CD14-positive monocyte (primary cell): ENCODE measurements at regions not wholly inside any gene's neighbourhood (a gene's known extent, or its start where the extent isn't known, plus 50 kb on each side); places are given as distances from the start of the nearest gene placed in this dataset.

ENCODE experiments used
- DNase-seq, 3 donors: peaks; one replicate each; pipeline ENCODE4 v3.0.0-alpha.2; 2011 to 2022
- H2AFZ ChIP-seq: 2 replicates; pipeline ENCODE4 v1.6.0; 2012; ENCODE audit warnings: mild to moderate bottlenecking, low read depth, low read length, inconsistent platforms; ENCODE audit not compliant: insufficient read depth, poor library complexity, severe bottlenecking
- H3K27ac ChIP-seq, 2 donors: 1 replicate in 1 of 2; 2 replicates in 1 of 2; pipeline ENCODE4 v1.5.1; 2012 to 2013; ENCODE audit warnings: low read length in 2 of 2, control low read depth in 1 of 2, inconsistent platforms in 1 of 2, low read depth in 1 of 2, mild to moderate bottlenecking in 1 of 2
- H3K27me3 ChIP-seq, 2 donors: one replicate each; pipeline versions ENCODE4 v1.6.0 to v1.6.1; 2011 to 2013; ENCODE audit warnings: low read length in 2 of 2; ENCODE audit not compliant: control insufficient read depth in 2 of 2, insufficient read depth in 2 of 2
- H3K36me3 ChIP-seq, 2 donors: replicated peaks in 1 of 2; 1 replicate in 1 of 2; 2 replicates in 1 of 2; pipeline versions ENCODE4 v1.5.1 to v1.6.1; 2012 to 2013; ENCODE audit warnings: low read length in 2 of 2, control low read depth in 1 of 2, inconsistent platforms in 1 of 2, mild to moderate bottlenecking in 1 of 2; ENCODE audit not compliant: insufficient read depth in 2 of 2, control insufficient read depth in 1 of 2
- H3K4me1 ChIP-seq, 2 donors: 1 replicate in 1 of 2; 2 replicates in 1 of 2; pipeline versions ENCODE4 v1.5.1 to v1.6.1; 2012 to 2013; ENCODE audit warnings: low read length in 2 of 2, control low read depth in 1 of 2, inconsistent platforms in 1 of 2, mild to moderate bottlenecking in 1 of 2, moderate library complexity in 1 of 2; ENCODE audit not compliant: insufficient read depth in 2 of 2, control insufficient read depth in 1 of 2
- H3K4me2 ChIP-seq: replicated peaks from 2 replicates; pipeline ENCODE3; 2012; ENCODE audit warnings: low read length, moderate library complexity, mild to moderate bottlenecking; ENCODE audit not compliant: poor library complexity, severe bottlenecking; ENCODE audit errors: extremely low read depth
- H3K4me3 ChIP-seq, 3 experiments: fragments of 200-600 bp in 1 of 3; sonication (generic) in 1 of 3; replicated peaks in 1 of 3; 1 replicate in 2 of 3; 2 replicates in 1 of 3; pipeline ENCODE4 v1.5.1; 2011 to 2013; ENCODE audit warnings: low read length in 3 of 3, mild to moderate bottlenecking in 3 of 3, control low read depth in 2 of 3, low read depth in 2 of 3, inconsistent platforms in 1 of 3, moderate library complexity in 1 of 3
- H3K79me2 ChIP-seq: 2 replicates; pipeline ENCODE4 v1.6.0; 2012; ENCODE audit warnings: mild to moderate bottlenecking, control low read depth, inconsistent platforms, low read length, moderate library complexity; ENCODE audit not compliant: insufficient read depth
- H3K9ac ChIP-seq: 2 replicates; pipeline ENCODE4 v1.6.0; 2017; ENCODE audit warnings: low read length, mild to moderate bottlenecking; ENCODE audit not compliant: insufficient read depth, poor library complexity, severe bottlenecking
- H3K9me3 ChIP-seq, 2 donors: replicated peaks in 1 of 2; 1 replicate in 1 of 2; 2 replicates in 1 of 2; pipeline versions ENCODE4 v1.5.1 to v1.6.1; 2012 to 2013; ENCODE audit warnings: low read length in 2 of 2, control low read depth in 1 of 2; ENCODE audit not compliant: control insufficient read depth in 1 of 2, insufficient read depth in 1 of 2
- H4K20me1 ChIP-seq: 2 replicates; pipeline ENCODE4 v1.6.0; 2012; ENCODE audit warnings: mild to moderate bottlenecking, low read length, control low read depth, moderate library complexity; ENCODE audit not compliant: insufficient read depth
- H3K27ac Mint-ChIP-seq, 7 donors: one replicate each; pipeline ENCODE4 v1.8.0; 2020; ENCODE audit warnings: mild to moderate bottlenecking in 7 of 7, mixed read lengths in 7 of 7, moderate library complexity in 6 of 7, inconsistent platforms in 2 of 7
- H3K27me3 Mint-ChIP-seq, 3 donors: one replicate each; pipeline ENCODE4 v1.8.0; 2021 to 2022; ENCODE audit warnings: low read depth in 3 of 3, mild to moderate bottlenecking in 3 of 3, mixed read lengths in 3 of 3, moderate library complexity in 3 of 3, inconsistent platforms in 1 of 3
- H3K36me3 Mint-ChIP-seq, 2 donors: one replicate each; pipeline ENCODE4 v1.8.0; 2020; ENCODE audit warnings: mixed read lengths in 2 of 2, inconsistent platforms in 1 of 2, mild to moderate bottlenecking in 1 of 2
- H3K4me1 Mint-ChIP-seq: one replicate; pipeline ENCODE4 v1.8.0; 2020; ENCODE audit warnings: mild to moderate bottlenecking, mixed read lengths
- H3K4me3 Mint-ChIP-seq, 2 donors: one replicate each; pipeline ENCODE4 v1.8.0; 2020; ENCODE audit warnings: mild to moderate bottlenecking in 2 of 2, mixed read lengths in 2 of 2, moderate library complexity in 1 of 2
- H3K9me3 Mint-ChIP-seq, 7 donors: one replicate each; pipeline ENCODE4 v1.8.0; 2020 to 2022; ENCODE audit warnings: mixed read lengths in 7 of 7, mild to moderate bottlenecking in 6 of 7, moderate library complexity in 6 of 7, inconsistent platforms in 2 of 7
- CTCF ChIP-seq: fragments of 200-600 bp; IDR thresholded peaks from one replicate; pipeline ENCODE4 v1.8.0; 2022; ENCODE audit warnings: antibody characterized with exemption, mild to moderate bottlenecking
- WGBS: methylation state at CpG from one replicate; pipeline ENCODE4 v1.1.5; 2013; ENCODE audit warnings: missing lambda C conversion rate; ENCODE audit not compliant: insufficient coverage; 5-methylcytosine and 5-hydroxymethylcytosine counted together
- intact Hi-C, 2 donors: fragments of 100-400 bp; cut with micrococcal nuclease; formaldehyde crosslinking; loops; one replicate each; pipeline versions ENCODE4 v1.15.0 to v1.15.1; 2023

- no peak overlapping the region for H3K4me2 ChIP-seq
- no peak overlapping the region for H2AFZ ChIP-seq
- H3K27ac Mint-ChIP-seq = no peak overlapping the region
- no peak for DNase-seq
- no peak overlapping the region for H3K4me3 Mint-ChIP-seq
- H3K36me3 ChIP-seq = no peaks in the 10 kb centered on the region
- 100% methylated on average over 2 of the region's 5 CpGs for WGBS
- H3K27me3 ChIP-seq = no peaks in the 10 kb centered on the region
- peaks cover 1 to 12% (median 3%) of the 10 kb centered on the region in 7 donors for H3K9me3 Mint-ChIP-seq
- intact Hi-C loops = no loop called here
- no peak overlapping the region for H3K27ac ChIP-seq
- no peaks in the 10 kb centered on the region for H3K4me1 ChIP-seq
- H3K9ac ChIP-seq = no peak overlapping the region
- no peaks in the 10 kb centered on the region for H3K79me2 ChIP-seq
- no peak overlapping the region for H3K4me3 ChIP-seq
- no peaks in the 10 kb centered on the region for H3K36me3 Mint-ChIP-seq
- no peaks in the 10 kb centered on the region for H3K4me1 Mint-ChIP-seq
- peaks cover 0 to 1% (median 0%) of the 10 kb centered on the region in 3 donors for H3K27me3 Mint-ChIP-seq
- no peaks in the 10 kb centered on the region for H4K20me1 ChIP-seq
- no peak for TF ChIP-seq CTCF
- peaks cover 3% of the 10 kb centered on the region in 2 donors for H3K9me3 ChIP-seq
These were observed 1911.8 kb downstream of the MRPL39 start for GRCh38 chr21:23695443-23695842.

GRCh38 chr21:23694390-23694789 lies 1912.9 kb downstream of the MRPL39 start:
- no peak for TF ChIP-seq CTCF
- H3K36me3 ChIP-seq = no peaks in the 10 kb centered on the region
- H3K9ac ChIP-seq = no peak overlapping the region
- H3K9me3 ChIP-seq = no peaks in the 10 kb centered on the region
- no peaks in the 10 kb centered on the region for H3K27me3 ChIP-seq
- intact Hi-C loops = no loop called here
- no peaks in the 10 kb centered on the region for H3K4me1 Mint-ChIP-seq
- no peak overlapping the region for H2AFZ ChIP-seq
- H3K9me3 Mint-ChIP-seq = peaks cover 0 to 5% (median 2%) of the 10 kb centered on the region in 7 donors
- H3K4me3 ChIP-seq = no peak overlapping the region
- H4K20me1 ChIP-seq = no peaks in the 10 kb centered on the region
- H3K36me3 Mint-ChIP-seq = no peaks in the 10 kb centered on the region
- no peak overlapping the region for H3K4me3 Mint-ChIP-seq
- H3K4me2 ChIP-seq = no peak overlapping the region
- H3K27me3 Mint-ChIP-seq = peaks cover 0 to 1% (median 0%) of the 10 kb centered on the region in 3 donors
- DNase-seq = no peak
- H3K27ac Mint-ChIP-seq = no peak overlapping the region
- H3K27ac ChIP-seq = no peak overlapping the region
- H3K4me1 ChIP-seq = no peaks in the 10 kb centered on the region
- no peaks in the 10 kb centered on the region for H3K79me2 ChIP-seq
